OCI-LY3 (cell line): ENCODE measurements at regions not wholly inside any gene's neighbourhood (a gene's known extent, or its start where the extent isn't known, plus 50 kb on each side); places are given as distances from the start of the nearest gene placed in this dataset.

Source experiments
- H2AFZ ChIP-seq: fragments of 200-600, 300-600 bp; shearing (Covaris generic); 2 replicates; pipeline ENCODE4 v1.6.0; 2014; ENCODE audit warnings: antibody characterized with exemption, low read depth, low read length
- H3K27ac ChIP-seq: fragments of 200-600, 300-600 bp; sonication (generic); 2 replicates; pipeline ENCODE4 v1.5.1; 2014; ENCODE audit warnings: mild to moderate bottlenecking, low read length, moderate library complexity, mixed read lengths
- H3K27me3 ChIP-seq: fragments of 200-600, 300-600 bp; sonication (generic); 2 replicates; pipeline ENCODE4 v1.6.1; 2014; ENCODE audit warnings: low read depth, low read length, mixed read lengths
- H3K36me3 ChIP-seq: fragments of 200-600, 300-600 bp; sonication (generic); replicated peaks from 2 replicates; pipeline ENCODE3; 2014; ENCODE audit warnings: low read depth, low read length, mixed read lengths
- H3K4me1 ChIP-seq: fragments of 300-600, 200-600 bp; sonication (generic); 2 replicates; pipeline ENCODE4 v1.6.1; 2014; ENCODE audit warnings: low read length, mixed read lengths
- H3K4me2 ChIP-seq: fragments of 200-600, 300-600 bp; sonication (generic); 2 replicates; pipeline ENCODE4 v1.6.1; 2014; ENCODE audit warnings: low read length, mixed read lengths
- H3K4me3 ChIP-seq: fragments of 300-600, 200-600 bp; sonication (generic); 2 replicates; pipeline ENCODE4 v1.5.1; 2014; ENCODE audit warnings: antibody characterized with exemption, mild to moderate bottlenecking, low read length, moderate library complexity
- H3K79me2 ChIP-seq: fragments of 300-600, 200-600 bp; shearing (Covaris generic); 2 replicates; pipeline ENCODE4 v1.6.1; 2014; ENCODE audit warnings: mild to moderate bottlenecking, low read length, mixed read lengths
- H3K9ac ChIP-seq: fragments of 300-600, 200-600 bp; shearing (Covaris generic); 2 replicates; pipeline ENCODE4 v1.6.0; 2014; ENCODE audit warnings: mild to moderate bottlenecking, low read length, moderate library complexity
- H3K9me3 ChIP-seq: fragments of 200-600, 300-600 bp; shearing (Covaris generic); 2 replicates; pipeline ENCODE4 v1.6.1; 2014; ENCODE audit warnings: low read length, mixed read lengths; ENCODE audit not compliant: insufficient read depth
- H4K20me1 ChIP-seq: fragments of 200-600, 300-600 bp; sonication (generic); 2 replicates; pipeline ENCODE4 v1.6.1; 2016; ENCODE audit warnings: low read length, mixed read lengths; ENCODE audit not compliant: insufficient read depth
- EZH2phosphoT487 ChIP-seq: fragments of 200-600 bp; shearing (Covaris generic); IDR thresholded peaks from 2 replicates; pipeline ENCODE4 v1.6.1; 2018; ENCODE audit warnings: antibody characterized with exemption, mixed run types, low read depth
- TF ChIP-seq, protein P1 (sequence below): fragments of 200-600, 300-600 bp; sonication (generic); IDR thresholded peaks from 2 replicates; pipeline ENCODE4 v1.5.1; 2014; ENCODE audit warnings: antibody characterized with exemption, low read length, low read depth

- H3K4me2 ChIP-seq: no peak overlapping the region
These were observed 163.4 kb upstream of the TLE3 start for GRCh38 chr15:70261083-70261482.

DNA sequence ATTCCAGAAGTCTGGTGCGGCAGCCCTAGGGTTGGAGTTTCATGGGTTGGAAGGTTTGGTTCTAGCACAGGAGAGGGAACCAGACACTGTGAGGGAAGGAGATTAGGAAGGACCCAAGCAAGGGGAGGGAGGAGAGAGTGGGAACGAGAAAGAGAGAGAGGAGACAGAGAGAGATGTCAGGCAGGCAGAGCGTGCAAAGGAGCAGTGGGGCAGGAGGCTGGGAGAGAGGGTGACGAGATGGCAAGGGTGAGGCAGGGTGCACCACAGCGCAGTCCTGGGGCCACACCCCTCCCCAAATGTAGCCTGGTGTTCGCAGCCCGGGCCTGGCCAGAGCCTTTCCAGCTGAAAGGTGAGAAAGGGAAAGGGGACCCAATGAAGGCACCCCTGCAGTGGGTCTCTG lies 162.9 kb upstream of the TLE3 start:
- TF ChIP-seq, protein P1, sequence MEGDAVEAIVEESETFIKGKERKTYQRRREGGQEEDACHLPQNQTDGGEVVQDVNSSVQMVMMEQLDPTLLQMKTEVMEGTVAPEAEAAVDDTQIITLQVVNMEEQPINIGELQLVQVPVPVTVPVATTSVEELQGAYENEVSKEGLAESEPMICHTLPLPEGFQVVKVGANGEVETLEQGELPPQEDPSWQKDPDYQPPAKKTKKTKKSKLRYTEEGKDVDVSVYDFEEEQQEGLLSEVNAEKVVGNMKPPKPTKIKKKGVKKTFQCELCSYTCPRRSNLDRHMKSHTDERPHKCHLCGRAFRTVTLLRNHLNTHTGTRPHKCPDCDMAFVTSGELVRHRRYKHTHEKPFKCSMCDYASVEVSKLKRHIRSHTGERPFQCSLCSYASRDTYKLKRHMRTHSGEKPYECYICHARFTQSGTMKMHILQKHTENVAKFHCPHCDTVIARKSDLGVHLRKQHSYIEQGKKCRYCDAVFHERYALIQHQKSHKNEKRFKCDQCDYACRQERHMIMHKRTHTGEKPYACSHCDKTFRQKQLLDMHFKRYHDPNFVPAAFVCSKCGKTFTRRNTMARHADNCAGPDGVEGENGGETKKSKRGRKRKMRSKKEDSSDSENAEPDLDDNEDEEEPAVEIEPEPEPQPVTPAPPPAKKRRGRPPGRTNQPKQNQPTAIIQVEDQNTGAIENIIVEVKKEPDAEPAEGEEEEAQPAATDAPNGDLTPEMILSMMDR: no peak
- no peak for TF ChIP-seq EZH2phosphoT487
- Histone ChIP-seq H3K79me2 (no peaks in the 10 kb centered on the region), H3K4me3 (no peak overlapping the region), H3K9ac (no peak overlapping the region), H2AFZ (no peak overlapping the region), H3K36me3 (no peaks in the 10 kb centered on the region), H3K27ac (no peak overlapping the region), H3K4me1 (peaks cover 70% of the 10 kb centered on the region), H4K20me1 (no peaks in the 10 kb centered on the region), H3K27me3 (no peaks in the 10 kb centered on the region), H3K4me2 (no peak overlapping the region), H3K9me3 (no peaks in the 10 kb centered on the region)

More at GRCh38 chr15:70261083-70261482, 163.4 kb upstream of the TLE3 start:
- H3K9ac ChIP-seq: no peak overlapping the region
- no peaks in the 10 kb centered on the region for H4K20me1 ChIP-seq
- H3K27ac ChIP-seq: no peak overlapping the region
- peaks cover 75% of the 10 kb centered on the region for H3K4me1 ChIP-seq
- H3K4me3 ChIP-seq: no peak overlapping the region
- no peaks in the 10 kb centered on the region for H3K9me3 ChIP-seq
- no peaks in the 10 kb centered on the region for H3K27me3 ChIP-seq
- H3K36me3 ChIP-seq: no peaks in the 10 kb centered on the region
- no peaks in the 10 kb centered on the region for H3K79me2 ChIP-seq
- no peak overlapping the region for H2AFZ ChIP-seq
- TF ChIP-seq EZH2phosphoT487: no peak
- TF ChIP-seq, protein P1: no peak

DNA sequence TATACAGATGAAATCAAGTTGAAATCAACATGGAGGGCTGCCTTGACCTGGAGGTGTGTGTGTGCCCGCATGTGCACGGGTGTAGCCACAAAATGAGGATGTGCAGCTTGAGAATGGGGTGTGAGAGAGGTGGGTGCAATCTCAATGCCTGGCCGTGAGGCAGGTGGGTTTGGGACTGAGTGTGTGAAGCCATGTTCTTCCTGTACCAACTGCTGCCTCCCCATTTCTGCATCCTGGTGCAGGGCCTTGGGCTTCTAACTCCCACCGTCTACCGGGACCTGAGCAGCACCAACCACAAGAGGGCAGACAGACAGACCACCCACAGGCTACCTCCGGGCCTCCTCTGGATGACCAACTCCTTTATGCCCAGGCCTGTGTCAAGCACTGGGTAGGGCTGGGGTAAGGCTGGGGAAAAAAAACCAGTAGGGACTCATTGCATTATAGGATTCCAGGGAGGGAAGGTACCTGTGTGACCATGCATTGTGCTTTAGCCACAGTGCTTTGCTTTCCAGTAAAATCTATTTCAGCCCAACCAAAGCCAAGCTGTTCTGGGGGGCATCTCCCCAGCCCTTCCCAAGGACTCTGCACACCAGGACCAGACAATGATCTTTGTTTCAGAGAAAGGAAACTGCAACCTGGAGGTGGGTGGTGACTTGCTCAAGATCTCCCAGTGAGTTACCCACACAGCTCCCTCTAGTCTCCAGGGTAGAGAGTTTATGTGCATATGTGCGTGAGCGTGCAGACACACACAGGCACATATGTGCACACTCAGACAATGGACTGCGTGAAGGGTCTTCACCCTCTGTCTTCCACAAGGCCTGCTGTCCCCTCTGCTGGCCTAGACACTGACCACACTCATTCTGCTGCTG lies 162.2 kb upstream of the TLE3 start:
- peak overlapping the region; percentile 24; the same call in 1 of the 2 replicates for H3K9ac ChIP-seq
- TF ChIP-seq, protein P1: peak; percentile 53
- no peak for TF ChIP-seq EZH2phosphoT487
- peaks cover 63% of the 10 kb centered on the region for H3K4me1 ChIP-seq
- H3K4me3 ChIP-seq: no peak overlapping the region
- H3K27ac ChIP-seq: peak overlapping the region; percentile 2
- H3K79me2 ChIP-seq: no peaks in the 10 kb centered on the region
- H2AFZ ChIP-seq: peak overlapping the region; percentile 13; the same call in 1 of the 2 replicates
- no peaks in the 10 kb centered on the region for H4K20me1 ChIP-seq
- H3K27me3 ChIP-seq: no peaks in the 10 kb centered on the region
- no peaks in the 10 kb centered on the region for H3K36me3 ChIP-seq
- H3K9me3 ChIP-seq: no peaks in the 10 kb centered on the region
- H3K4me2 ChIP-seq: peak overlapping the region; percentile 37

DNA sequence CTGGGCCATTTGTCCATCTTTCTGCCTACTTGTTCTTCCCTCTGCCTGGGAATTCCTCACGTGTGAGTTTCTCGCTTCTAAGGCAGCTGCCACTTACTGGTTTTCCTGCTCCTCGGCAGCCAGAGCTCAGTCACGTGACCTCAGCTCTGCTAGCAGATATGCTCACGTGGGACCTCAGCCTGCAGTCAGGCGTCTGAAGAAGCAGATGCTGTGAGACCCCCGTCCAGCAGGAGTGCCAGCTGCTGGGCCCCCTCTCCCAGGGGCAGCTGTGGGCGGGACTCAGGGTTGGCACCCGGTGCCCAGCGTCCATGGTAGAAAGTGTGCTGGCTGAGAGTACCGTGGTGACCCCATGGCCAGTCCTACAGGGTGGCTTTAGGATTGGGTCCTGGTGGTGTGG lies 161.3 kb upstream of the TLE3 start:
- Histone ChIP-seq H3K4me2 (peak overlapping the region; percentile 37), H3K36me3 (no peaks in the 10 kb centered on the region), H3K4me3 (no peak overlapping the region), H2AFZ (peak overlapping the region; percentile 13; the same call in 1 of the 2 replicates), H3K9ac (peak overlapping the region; percentile 24; the same call in 1 of the 2 replicates), H3K9me3 (no peaks in the 10 kb centered on the region), H4K20me1 (no peaks in the 10 kb centered on the region), H3K27me3 (no peaks in the 10 kb centered on the region), H3K27ac (peak overlapping the region; percentile 2; the same call in 1 of the 2 replicates), H3K4me1 (peaks cover 61% of the 10 kb centered on the region), H3K79me2 (no peaks in the 10 kb centered on the region)
- no peak for TF ChIP-seq EZH2phosphoT487
- TF ChIP-seq, protein P1: no peak
